Uterus (tissue), 2 donors: ENCODE measurements at regions not wholly inside any gene's neighbourhood (a gene's known extent, or its start where the extent isn't known, plus 50 kb on each side); places are given as distances from the start of the nearest gene placed in this dataset.

ENCODE experiments used
- POLR2A ChIP-seq, 2 donors: fragments of 450-650 bp; IDR thresholded peaks; one replicate each; pipeline ENCODE4 v1.6.1; 2016; ENCODE audit warnings: antibody characterized with exemption in 2 of 2, mild to moderate bottlenecking in 1 of 2, moderate library complexity in 1 of 2
- TF ChIP-seq, protein P1 (sequence below), 4 experiments: fragments of 200-600 bp in 2 of 4; fragments of 450-650 bp in 2 of 4; sonication (generic) in 2 of 4; IDR thresholded peaks; one replicate each; pipeline ENCODE4 v1.5.1; 2016 to 2019; ENCODE audit warnings: antibody characterized with exemption in 4 of 4, mild to moderate bottlenecking in 2 of 4, moderate library complexity in 1 of 4

DNA sequence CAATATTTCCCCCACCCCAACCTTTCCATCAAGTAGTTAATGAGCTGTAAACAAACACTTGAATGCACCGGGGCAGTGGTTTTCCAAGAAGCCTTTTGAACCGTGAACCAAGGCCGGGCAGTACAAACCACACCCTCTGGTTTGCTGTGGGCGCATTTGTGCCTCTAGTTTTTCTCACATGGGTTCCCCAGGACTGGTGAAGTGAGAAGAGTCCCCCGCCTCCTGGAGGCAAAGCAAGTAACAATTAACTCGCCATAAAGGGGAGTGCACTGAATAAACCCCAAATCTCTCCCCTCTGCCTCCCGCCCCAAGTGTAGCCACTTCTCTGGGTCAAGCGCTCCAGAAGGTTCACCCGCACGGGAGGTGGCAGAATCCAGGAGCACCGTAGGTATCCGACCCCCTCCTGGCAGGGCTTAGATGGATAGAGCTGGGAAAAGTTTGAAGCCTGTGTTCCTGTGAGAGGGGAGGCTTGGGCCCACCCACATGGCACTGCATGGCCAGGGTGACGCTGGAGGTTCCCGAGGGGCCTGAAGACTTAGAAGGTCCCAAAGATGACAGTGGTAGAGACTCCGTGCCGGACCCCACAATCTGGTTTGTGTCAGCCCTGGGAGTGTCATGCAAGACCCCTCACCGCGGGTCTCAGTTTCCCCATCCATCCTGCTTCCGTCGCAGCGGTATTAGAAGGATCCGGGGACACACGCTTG lies 182.2 kb downstream of the SMAD2 start:
- TF ChIP-seq, protein P1, sequence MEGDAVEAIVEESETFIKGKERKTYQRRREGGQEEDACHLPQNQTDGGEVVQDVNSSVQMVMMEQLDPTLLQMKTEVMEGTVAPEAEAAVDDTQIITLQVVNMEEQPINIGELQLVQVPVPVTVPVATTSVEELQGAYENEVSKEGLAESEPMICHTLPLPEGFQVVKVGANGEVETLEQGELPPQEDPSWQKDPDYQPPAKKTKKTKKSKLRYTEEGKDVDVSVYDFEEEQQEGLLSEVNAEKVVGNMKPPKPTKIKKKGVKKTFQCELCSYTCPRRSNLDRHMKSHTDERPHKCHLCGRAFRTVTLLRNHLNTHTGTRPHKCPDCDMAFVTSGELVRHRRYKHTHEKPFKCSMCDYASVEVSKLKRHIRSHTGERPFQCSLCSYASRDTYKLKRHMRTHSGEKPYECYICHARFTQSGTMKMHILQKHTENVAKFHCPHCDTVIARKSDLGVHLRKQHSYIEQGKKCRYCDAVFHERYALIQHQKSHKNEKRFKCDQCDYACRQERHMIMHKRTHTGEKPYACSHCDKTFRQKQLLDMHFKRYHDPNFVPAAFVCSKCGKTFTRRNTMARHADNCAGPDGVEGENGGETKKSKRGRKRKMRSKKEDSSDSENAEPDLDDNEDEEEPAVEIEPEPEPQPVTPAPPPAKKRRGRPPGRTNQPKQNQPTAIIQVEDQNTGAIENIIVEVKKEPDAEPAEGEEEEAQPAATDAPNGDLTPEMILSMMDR (IDR thresholded peaks at IDR 0.05), result no peak
- TF ChIP-seq POLR2A (IDR thresholded peaks at IDR 0.05), result no peak
